IMR-90 (cell line): ENCODE measurements at regions not wholly inside any gene's neighbourhood (a gene's known extent, or its start where the extent isn't known, plus 50 kb on each side); places are given as distances from the start of the nearest gene placed in this dataset.

Experiments
- ATAC-seq: fragments of 200-7000 bp; cut with Tn5 transposase; 2 replicates; pipeline ENCODE4 v1.9.1; 2020; ENCODE audit warnings: low read depth, mild to moderate bottlenecking, moderate library complexity
- BruUV-seq: library from RNA; stranded (reverse); fragments of 400-500 nt; replicated peaks from 2 replicates; lab custom pipeline; 2021; lab: Mats Ljungman, UMichigan
- CTCF ChIA-PET: fragments of 300-600 bp; formaldehyde crosslinking; extraction: SDS; loops from one replicate; lab custom pipeline; 2021; ENCODE audit warnings: antibody characterized with exemption; lab: Yijun Ruan, JAX
- POLR2A ChIA-PET: fragments of 300-600 bp; sonication (Branson Sonifier 250); formaldehyde crosslinking; loops from one replicate; lab custom pipeline; 2022; ENCODE audit warnings: antibody characterized with exemption; ENCODE audit not compliant: unreplicated experiment; lab: Charles Lee
- DNase-seq: peaks from one replicate; pipeline ENCODE4 v3.0.0; 2013
- H2AFZ ChIP-seq: replicated peaks from 2 replicates; pipeline ENCODE3; 2013; ENCODE audit warnings: low read length, mild to moderate bottlenecking; ENCODE audit not compliant: poor library complexity
- H2AK5ac ChIP-seq: 2 replicates; pipeline ENCODE4 v1.6.1; 2013; ENCODE audit warnings: low read depth, low read length, inconsistent platforms
- H2AK9ac ChIP-seq: replicated peaks from 2 replicates; pipeline ENCODE3; 2013; ENCODE audit warnings: mild to moderate bottlenecking, low read depth, low read length, moderate library complexity; ENCODE audit not compliant: poor library complexity
- H2BK120ac ChIP-seq: 2 replicates; pipeline ENCODE4 v1.6.1; 2013; ENCODE audit warnings: low read depth, low read length, inconsistent platforms
- H2BK15ac ChIP-seq: 3 replicates; pipeline ENCODE4 v1.6.1; 2013; ENCODE audit warnings: low read depth, low read length, inconsistent platforms
- H2BK20ac ChIP-seq: 2 replicates; pipeline ENCODE4 v1.6.1; 2013; ENCODE audit warnings: low read depth, mild to moderate bottlenecking, inconsistent platforms, low read length, moderate library complexity
- H2BK5ac ChIP-seq: 2 replicates; pipeline ENCODE4 v1.6.1; 2013; ENCODE audit warnings: mild to moderate bottlenecking, low read depth, low read length, inconsistent platforms; ENCODE audit not compliant: poor library complexity, severe bottlenecking
- H3K14ac ChIP-seq: replicated peaks from 2 replicates; pipeline ENCODE4 v1.6.1; 2013; ENCODE audit warnings: low read depth, low read length, inconsistent platforms
- H3K18ac ChIP-seq: 2 replicates; pipeline ENCODE4 v1.6.1; 2013; ENCODE audit warnings: low read depth, low read length, control low read depth
- H3K23ac ChIP-seq: 2 replicates; pipeline ENCODE4 v1.6.1; 2013; ENCODE audit warnings: low read depth, low read length, inconsistent platforms
- H3K27ac ChIP-seq: 2 replicates; pipeline ENCODE4 v1.5.1; 2013; ENCODE audit warnings: mild to moderate bottlenecking, control low read depth, low read length; ENCODE audit not compliant: insufficient read depth
- H3K27me3 ChIP-seq: 2 replicates; pipeline ENCODE4 v1.6.1; 2013; ENCODE audit warnings: low read length; ENCODE audit not compliant: control insufficient read depth, insufficient read depth
- H3K36me3 ChIP-seq: 2 replicates; pipeline ENCODE4 v1.6.1; 2013; ENCODE audit warnings: low read length, mixed read lengths; ENCODE audit not compliant: control insufficient read depth, insufficient read depth
- H3K4ac ChIP-seq: 2 replicates; pipeline ENCODE4 v1.6.1; 2013; ENCODE audit warnings: low read depth, low read length, inconsistent platforms
- H3K4me1 ChIP-seq: 2 replicates; pipeline ENCODE4 v1.6.1; 2013; ENCODE audit warnings: low read length, mixed read lengths; ENCODE audit not compliant: control insufficient read depth, insufficient read depth
- H3K4me2 ChIP-seq: 2 replicates; pipeline ENCODE4 v1.6.1; 2013; ENCODE audit warnings: low read depth, mild to moderate bottlenecking, control low read depth, low read length, moderate library complexity
- H3K4me3 ChIP-seq: 2 replicates; pipeline ENCODE4 v1.5.1; 2013; ENCODE audit warnings: low read depth, mild to moderate bottlenecking, control low read depth, low read length, moderate library complexity; ENCODE audit not compliant: insufficient read depth
- H3K56ac ChIP-seq: 2 replicates; pipeline ENCODE4 v1.6.1; 2013; ENCODE audit warnings: low read length, inconsistent platforms; ENCODE audit not compliant: insufficient read depth; ENCODE audit errors: extremely low read depth
- H3K79me1 ChIP-seq, 2 experiments: 2 replicates each; pipeline ENCODE4 v1.6.1; 2013; ENCODE audit warnings: low read length in 2 of 2, inconsistent platforms in 1 of 2, low read depth in 1 of 2
- H3K9ac ChIP-seq: 2 replicates; pipeline ENCODE4 v1.6.1; 2013; ENCODE audit warnings: low read depth, low read length, control low read depth
- H3K9me1 ChIP-seq: 2 replicates; pipeline ENCODE4 v1.6.1; 2013; ENCODE audit warnings: low read length, inconsistent platforms; ENCODE audit not compliant: insufficient read depth
- H3K9me3 ChIP-seq: 2 replicates; pipeline ENCODE4 v1.6.1; 2013; ENCODE audit warnings: low read length; ENCODE audit not compliant: control insufficient read depth, insufficient read depth
- H4K20me1 ChIP-seq: 2 replicates; pipeline ENCODE4 v1.6.1; 2013; ENCODE audit warnings: low read length, inconsistent platforms; ENCODE audit not compliant: insufficient read depth
- H4K5ac ChIP-seq: 2 replicates; pipeline ENCODE4 v1.6.1; 2013; ENCODE audit warnings: mild to moderate bottlenecking, low read depth, low read length, control low read depth
- H4K8ac ChIP-seq, 2 experiments: 2 replicates each; pipeline ENCODE4 v1.6.1; 2013; ENCODE audit warnings: low read depth in 2 of 2, low read length in 2 of 2, control low read depth in 1 of 2, inconsistent platforms in 1 of 2
- H4K91ac ChIP-seq: 2 replicates; pipeline ENCODE4 v1.6.1; 2013; ENCODE audit warnings: low read depth, low read length, inconsistent platforms; ENCODE audit not compliant: insufficient read depth
- CTCF ChIP-seq: conservative IDR thresholded peaks from 2 replicates; pipeline ENCODE4 v1.5.1; 2012; ENCODE audit warnings: mild to moderate bottlenecking, low read depth, low read length, improper control_type of control experiment
- FOS ChIP-seq: fragments of 150-350 bp; IDR thresholded peaks from 2 replicates; pipeline ENCODE4 v1.6.1; 2016; ENCODE audit warnings: low read depth, low read length
- MXI1 ChIP-seq: IDR thresholded peaks from 2 replicates; pipeline ENCODE4 v1.6.1; 2012; ENCODE audit warnings: low read depth, mild to moderate bottlenecking, low read length, moderate library complexity, borderline replicate concordance
- POLR2A ChIP-seq: IDR thresholded peaks from 2 replicates; pipeline ENCODE4 v1.6.1; 2012; ENCODE audit warnings: mild to moderate bottlenecking, low read depth, low read length
- RAD21 ChIP-seq: IDR thresholded peaks from 2 replicates; pipeline ENCODE4 v1.6.1; 2012; ENCODE audit warnings: low read length, improper control_type of control experiment
- RCOR1 ChIP-seq: IDR thresholded peaks from 2 replicates; pipeline ENCODE4 v1.6.1; 2012; ENCODE audit warnings: mild to moderate bottlenecking, low read length, improper control_type of control experiment; ENCODE audit not compliant: insufficient replicate concordance
- SMC3 ChIP-seq: fragments of 150-350 bp; IDR thresholded peaks from 2 replicates; pipeline ENCODE4 v1.6.1; 2016; ENCODE audit warnings: low read depth, mild to moderate bottlenecking, antibody characterized with exemption, low read length, moderate library complexity
- whole genome bisulfite sequencing, 2 experiments: methylation state at CpG; one replicate each; pipeline versions ENCODE4 v1.1.5 to v1.1.7; 2013; ENCODE audit warnings: missing lambda C conversion rate in 2 of 2; ENCODE audit not compliant: insufficient read length in 1 of 2; ENCODE audit errors: extremely low coverage in 2 of 2; 5-methylcytosine and 5-hydroxymethylcytosine counted together
- dilution Hi-C: fragments of 300-500 bp; cut with HindIII; formaldehyde crosslinking; loops from one replicate; pipeline ENCODE4 v1.14.3; 2018; ENCODE audit warnings: low sequenced_read_pairs; ENCODE audit not compliant: unreplicated experiment
- in situ Hi-C: fragments of 300-500 bp; cut with MboI; formaldehyde crosslinking; loops from 3 replicates; pipeline ENCODE4 v1.14.3; 2019; ENCODE audit warnings: low sequenced_read_pairs, inconsistent platforms, mixed read lengths
- intact Hi-C: fragments of 100-400 bp; cut with micrococcal nuclease; formaldehyde crosslinking; loops from 2 replicates; pipeline ENCODE4 v1.10.0; 2022
- TF ChIP-seq, protein P1 (sequence below): fragments of 150-350 bp; IDR thresholded peaks from 2 replicates; pipeline ENCODE4 v1.6.1; 2016; ENCODE audit warnings: low read depth, mild to moderate bottlenecking, low read length, moderate library complexity, borderline replicate concordance

GRCh38 chr21:17671733-17672132, 59.0 kb upstream of the BTG3 start:
- Histone ChIP-seq H2AK5ac (no peak overlapping the region), H3K4ac (no peak overlapping the region), H3K9me3 (no peaks in the 10 kb centered on the region), H3K9me1 (no peaks in the 10 kb centered on the region), H2AK9ac (no peak overlapping the region), H2BK15ac (no peak overlapping the region), H3K9ac (no peak overlapping the region), H3K27ac (no peak overlapping the region), H3K36me3 (no peaks in the 10 kb centered on the region), H4K20me1 (no peaks in the 10 kb centered on the region), H3K4me3 (no peak overlapping the region), H4K8ac (no peak overlapping the region), H4K5ac (no peak overlapping the region), H3K4me1 (no peaks in the 10 kb centered on the region), H3K56ac (no peak overlapping the region), H3K4me2 (no peak overlapping the region), H2BK120ac (no peak overlapping the region), H2AFZ (no peak overlapping the region), H3K23ac (no peak overlapping the region), H3K18ac (no peak overlapping the region), H3K14ac (no peak overlapping the region), H2BK20ac (no peak overlapping the region), H2BK5ac (no peak overlapping the region), H3K79me1 (no peaks in the 10 kb centered on the region), H3K27me3 (peaks cover 2% of the 10 kb centered on the region), H4K91ac (no peak overlapping the region)
- no peak for DNase-seq
- ATAC-seq: no peak
- TF ChIP-seq POLR2A (no peak), MXI1 (no peak), RCOR1 (no peak), FOS (no peak), RAD21 (no peak), CTCF (no peak), SMC3 (no peak)
- TF ChIP-seq, protein P1, sequence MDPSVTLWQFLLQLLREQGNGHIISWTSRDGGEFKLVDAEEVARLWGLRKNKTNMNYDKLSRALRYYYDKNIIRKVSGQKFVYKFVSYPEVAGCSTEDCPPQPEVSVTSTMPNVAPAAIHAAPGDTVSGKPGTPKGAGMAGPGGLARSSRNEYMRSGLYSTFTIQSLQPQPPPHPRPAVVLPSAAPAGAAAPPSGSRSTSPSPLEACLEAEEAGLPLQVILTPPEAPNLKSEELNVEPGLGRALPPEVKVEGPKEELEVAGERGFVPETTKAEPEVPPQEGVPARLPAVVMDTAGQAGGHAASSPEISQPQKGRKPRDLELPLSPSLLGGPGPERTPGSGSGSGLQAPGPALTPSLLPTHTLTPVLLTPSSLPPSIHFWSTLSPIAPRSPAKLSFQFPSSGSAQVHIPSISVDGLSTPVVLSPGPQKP: no peak
- dilution Hi-C loops (loop anchor here (10.0 kb wide), 1 partner anchor 243 kb away; no protein-coding TSS in a partner anchor), intact Hi-C loops (no loop called here), in situ Hi-C loops (no loop called here)
- ChIA-PET CTCF (interaction anchor here (0.6 kb wide), 1 partner anchor 86 kb away, joined by 4 read pairs; no protein-coding TSS in a partner anchor), POLR2A (no interaction called here)
- 40% methylated on average over 2 of the region's 4 CpGs; no CpG with 5 or more reads in 1 of the 2 experiments for WGBS, 2 experiments
- BruUV-seq: no TSS peak
